ENCODE measurements at regions not wholly inside any gene's neighbourhood (a gene's known extent, or its start where the extent isn't known, plus 50 kb on each side); places are given as distances from the start of the nearest gene placed in this dataset.

- H3K27ac ChIP-seq (ENCODE audit: low read length), result no peak overlapping the region
- no peak for DNase-seq
- no peaks in the 10 kb centered on the region for H3K9me3 ChIP-seq (ENCODE audit: control insufficient read depth, insufficient read depth, low read length)
- no peaks in the 10 kb centered on the region for H3K9me3 Mint-ChIP-seq
- ATAC-seq, result no peak
- peaks cover 0 to 6% of the 10 kb centered on the region in 2 donors for H3K27me3 Mint-ChIP-seq (ENCODE audit: low read depth in 2 of 2)
- H3K27ac Mint-ChIP-seq, result no peak overlapping the region
- H3K4me1 ChIP-seq (ENCODE audit: control insufficient read depth, insufficient read depth, low read length), result no peaks in the 10 kb centered on the region
- no peaks in the 10 kb centered on the region for H3K4me1 Mint-ChIP-seq
- WGBS (ENCODE audit: insufficient coverage), result 77% methylated on average over 1 of the region's 1 CpG
- intact Hi-C loops (cut with micrococcal nuclease), result loop anchor here (5.0 kb wide), 1 partner anchor 1377 kb away; no protein-coding TSS in a partner anchor
- no peaks in the 10 kb centered on the region for H3K27me3 ChIP-seq (ENCODE audit: control insufficient read depth, insufficient read depth, low read length)
- no peaks in the 10 kb centered on the region for H3K36me3 Mint-ChIP-seq
- H3K4me3 Mint-ChIP-seq, result no peak overlapping the region
- no peak overlapping the region for H3K4me3 ChIP-seq (ENCODE audit: low read length)
- no peaks in the 10 kb centered on the region for H3K36me3 ChIP-seq (ENCODE audit: control insufficient read depth, insufficient read depth, low read length)
- no peak for TF ChIP-seq CTCF (IDR thresholded peaks at IDR 0.05)
Observed at GRCh38 chr15:87609474-87609873, 647.1 kb downstream of the NTRK3 start.

GRCh38 chr15:87608238-87609028 lies 648.1 kb downstream of the NTRK3 start:
- no peaks in the 10 kb centered on the region for H3K9me3 ChIP-seq (ENCODE audit: control insufficient read depth, insufficient read depth, low read length)
- H3K27me3 ChIP-seq (ENCODE audit: control insufficient read depth, insufficient read depth, low read length), result no peaks in the 10 kb centered on the region
- no peak for ATAC-seq
- Mint-ChIP-seq H3K27ac (no peak overlapping the region), H3K4me3 (no peak overlapping the region), H3K9me3 (no peaks in the 10 kb centered on the region), H3K4me1 (no peaks in the 10 kb centered on the region), H3K36me3 (no peaks in the 10 kb centered on the region), H3K27me3 (ENCODE audit: low read depth in 2 of 2) (peaks cover 0 to 3% of the 10 kb centered on the region in 2 donors)
- H3K4me3 ChIP-seq (ENCODE audit: low read length), result no peak overlapping the region
- intact Hi-C loops (cut with micrococcal nuclease), result loop anchor here (5.0 kb wide), 1 partner anchor 1376 kb away; no protein-coding TSS in a partner anchor
- WGBS (ENCODE audit: insufficient coverage), result 80% methylated on average over 5 of the region's 6 CpGs
- DNase-seq, result no peak
- TF ChIP-seq CTCF (IDR thresholded peaks at IDR 0.05), result no peak
- no peaks in the 10 kb centered on the region for H3K36me3 ChIP-seq (ENCODE audit: control insufficient read depth, insufficient read depth, low read length)
- H3K27ac ChIP-seq (ENCODE audit: low read length), result no peak overlapping the region
- no peaks in the 10 kb centered on the region for H3K4me1 ChIP-seq (ENCODE audit: control insufficient read depth, insufficient read depth, low read length)

- 90% methylated on average over 1 of the region's 1 CpG for WGBS (ENCODE audit: insufficient coverage)
- ATAC-seq (no peak), DNase-seq (no peak)
- Mint-ChIP-seq H3K27ac (no peak overlapping the region), H3K36me3 (no peaks in the 10 kb centered on the region), H3K4me3 (no peak overlapping the region), H3K27me3 (ENCODE audit: low read depth in 2 of 2) (peaks cover 0 to 10% of the 10 kb centered on the region in 2 donors), H3K9me3 (no peaks in the 10 kb centered on the region), H3K4me1 (no peaks in the 10 kb centered on the region)
- intact Hi-C loops (cut with micrococcal nuclease), result loop anchor here (5.0 kb wide), 1 partner anchor 1375 kb away; no protein-coding TSS in a partner anchor
- no peak overlapping the region for H3K4me3 ChIP-seq (ENCODE audit: low read length)
- no peaks in the 10 kb centered on the region for H3K9me3 ChIP-seq (ENCODE audit: control insufficient read depth, insufficient read depth, low read length)
- no peaks in the 10 kb centered on the region for H3K27me3 ChIP-seq (ENCODE audit: control insufficient read depth, insufficient read depth, low read length)
- no peaks in the 10 kb centered on the region for H3K4me1 ChIP-seq (ENCODE audit: control insufficient read depth, insufficient read depth, low read length)
- no peak for TF ChIP-seq CTCF (IDR thresholded peaks at IDR 0.05)
- H3K36me3 ChIP-seq (ENCODE audit: control insufficient read depth, insufficient read depth, low read length), result no peaks in the 10 kb centered on the region
- H3K27ac ChIP-seq (ENCODE audit: low read length), result no peak overlapping the region
Observed at GRCh38 chr15:87606971-87607370, 649.6 kb downstream of the NTRK3 start.

Data from natural killer cell (primary cell).